Osteoblast (primary cell): ENCODE measurements at regions not wholly inside any gene's neighbourhood (a gene's known extent, or its start where the extent isn't known, plus 50 kb on each side); places are given as distances from the start of the nearest gene placed in this dataset.
A peak's percentile ranks its signal among the peaks of the same experiment; 100 is the strongest.

ENCODE experiments used
- DNase-seq: peaks from one replicate; pipeline ENCODE4 v3.0.0; 2011; ENCODE audit warnings: low spot score, mixed read lengths; ENCODE audit not compliant: insufficient read length; ENCODE audit errors: missing footprints
- H2AFZ ChIP-seq: 2 replicates; pipeline ENCODE4 v1.6.0; 2011; ENCODE audit warnings: mild to moderate bottlenecking, low read length
- H3K27ac ChIP-seq: 2 replicates; pipeline ENCODE4 v1.5.1; 2011; ENCODE audit warnings: mild to moderate bottlenecking, low read depth, low read length, moderate library complexity
- H3K27me3 ChIP-seq: 2 replicates; pipeline ENCODE4 v1.6.0; 2012; ENCODE audit warnings: mild to moderate bottlenecking, control low read depth, inconsistent platforms, low read length, moderate library complexity; ENCODE audit not compliant: insufficient read depth
- H3K36me3 ChIP-seq: 2 replicates; pipeline ENCODE4 v1.5.1; 2011; ENCODE audit warnings: mild to moderate bottlenecking, low read length, control low read depth, moderate library complexity; ENCODE audit not compliant: insufficient read depth
- H3K4me1 ChIP-seq: 2 replicates; pipeline ENCODE4 v1.5.1; 2011; ENCODE audit warnings: mild to moderate bottlenecking, low read length, control low read depth, moderate library complexity; ENCODE audit not compliant: insufficient read depth
- H3K4me2 ChIP-seq: 2 replicates; pipeline ENCODE4 v1.6.0; 2011; ENCODE audit warnings: mild to moderate bottlenecking, low read length; ENCODE audit not compliant: insufficient read depth
- H3K4me3 ChIP-seq: fragments of 200-600 bp; sonication (generic); 3 replicates; pipeline ENCODE4 v1.5.1; 2012; ENCODE audit warnings: mild to moderate bottlenecking, low read length, inconsistent platforms; ENCODE audit not compliant: insufficient read depth
- H3K79me2 ChIP-seq: 2 replicates; pipeline ENCODE4 v1.6.0; 2012; ENCODE audit warnings: mild to moderate bottlenecking, low read length, control low read depth, inconsistent platforms; ENCODE audit not compliant: insufficient read depth
- H3K9me3 ChIP-seq: 2 replicates; pipeline ENCODE4 v1.5.1; 2011; ENCODE audit warnings: low read depth, low read length, control low read depth
- H4K20me1 ChIP-seq: 2 replicates; pipeline ENCODE4 v1.6.0; 2012; ENCODE audit warnings: mild to moderate bottlenecking, low read length, control low read depth; ENCODE audit not compliant: insufficient read depth
- CTCF ChIP-seq: IDR thresholded peaks from 2 replicates; pipeline ENCODE4 v1.5.1; 2011; ENCODE audit warnings: mild to moderate bottlenecking, low read depth, low read length, moderate library complexity; ENCODE audit errors: extremely low read depth

- Histone ChIP-seq H3K4me2 (peak overlapping the region; percentile 63), H3K9me3 (no peaks in the 10 kb centered on the region), H3K36me3 (no peaks in the 10 kb centered on the region), H3K27me3 (no peaks in the 10 kb centered on the region), H3K79me2 (no peaks in the 10 kb centered on the region), H3K4me3 (no peak overlapping the region), H3K4me1 (peaks cover 52% of the 10 kb centered on the region), H2AFZ (no peak overlapping the region), H3K27ac (peak overlapping the region; percentile 84), H4K20me1 (no peaks in the 10 kb centered on the region)
- DNase-seq: no peak
- TF ChIP-seq CTCF: no peak
Measured at GRCh38 chr3:107208796-107209195, 168.4 kb upstream of the CCDC54 start.

- Histone ChIP-seq H3K9me3 (no peaks in the 10 kb centered on the region), H3K27me3 (no peaks in the 10 kb centered on the region), H2AFZ (peak overlapping the region; percentile 55), H3K36me3 (no peaks in the 10 kb centered on the region), H3K4me2 (peak overlapping the region; percentile 63), H3K4me3 (no peak overlapping the region), H4K20me1 (no peaks in the 10 kb centered on the region), H3K79me2 (no peaks in the 10 kb centered on the region), H3K27ac (peak overlapping the region; percentile 84), H3K4me1 (peaks cover 52% of the 10 kb centered on the region)
- DNase-seq: no peak
- TF ChIP-seq CTCF: no peak
Measured at GRCh38 chr3:107209302-107209990, 167.8 kb upstream of the CCDC54 start.

GRCh38 chr3:107211608-107212007 is 165.6 kb upstream of the CCDC54 start:
- Histone ChIP-seq H3K4me1 (peaks cover 54% of the 10 kb centered on the region), H3K27me3 (no peaks in the 10 kb centered on the region), H3K27ac (no peak overlapping the region), H3K4me2 (no peak overlapping the region), H3K4me3 (no peak overlapping the region), H2AFZ (no peak overlapping the region), H3K9me3 (no peaks in the 10 kb centered on the region), H3K79me2 (no peaks in the 10 kb centered on the region), H4K20me1 (no peaks in the 10 kb centered on the region), H3K36me3 (no peaks in the 10 kb centered on the region)
- no peak for DNase-seq
- no peak for TF ChIP-seq CTCF

GRCh38 chr3:107212618-107213017 is 164.6 kb upstream of the CCDC54 start:
- H3K9me3 ChIP-seq: no peaks in the 10 kb centered on the region
- no peak for TF ChIP-seq CTCF
- H3K36me3 ChIP-seq: no peaks in the 10 kb centered on the region
- no peaks in the 10 kb centered on the region for H3K27me3 ChIP-seq
- no peaks in the 10 kb centered on the region for H4K20me1 ChIP-seq
- H3K27ac ChIP-seq: peak overlapping the region; percentile 10
- H3K79me2 ChIP-seq: no peaks in the 10 kb centered on the region
- H3K4me2 ChIP-seq: peak overlapping the region; percentile 19
- DNase-seq: no peak
- peak overlapping the region; percentile 49 for H2AFZ ChIP-seq
- H3K4me1 ChIP-seq: peaks cover 54% of the 10 kb centered on the region
- H3K4me3 ChIP-seq: no peak overlapping the region
